ENCODE measurements at regions not wholly inside any gene's neighbourhood (a gene's known extent, or its start where the extent isn't known, plus 50 kb on each side); places are given as distances from the start of the nearest gene placed in this dataset.
"Not testable (repeated sequence)": the region's sequence is repeated elsewhere in the genome, so short reads cannot be mapped to it uniquely, and the experiment has no call there.

DNA sequence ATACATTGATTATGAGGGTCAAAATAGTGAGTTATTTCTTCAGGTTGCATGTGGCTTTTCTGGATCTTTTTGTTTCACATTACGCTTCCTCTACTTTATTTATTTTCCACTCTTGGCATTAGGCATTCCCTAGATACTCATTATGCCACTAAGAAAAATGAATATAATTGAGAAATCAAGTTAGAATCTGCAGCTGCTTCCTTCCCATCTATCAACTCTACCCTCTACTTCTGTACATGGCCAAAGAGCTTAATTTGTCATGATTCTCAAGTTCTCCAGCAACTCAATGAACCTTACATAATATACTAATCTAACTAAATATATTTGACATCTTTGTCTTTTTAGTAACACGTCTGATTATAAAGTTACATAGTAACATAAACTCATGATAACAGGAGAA, 598.1 kb upstream of the LRRTM4 start:
- peaks cover 15% of the 10 kb centered on the region for H3K9me3 Mint-ChIP-seq
- no peak for ATAC-seq
- no peaks in the 10 kb centered on the region for H3K4me1 Mint-ChIP-seq (ENCODE audit: low read depth in 2 of 2)
- no peaks in the 10 kb centered on the region for H3K27me3 Mint-ChIP-seq
- DNase-seq (ENCODE audit: low spot score): no peak
- no peak overlapping the region for H3K27ac Mint-ChIP-seq
- H3K36me3 Mint-ChIP-seq: peaks cover 11% of the 10 kb centered on the region
- no peak overlapping the region for H3K4me3 Mint-ChIP-seq

DNA sequence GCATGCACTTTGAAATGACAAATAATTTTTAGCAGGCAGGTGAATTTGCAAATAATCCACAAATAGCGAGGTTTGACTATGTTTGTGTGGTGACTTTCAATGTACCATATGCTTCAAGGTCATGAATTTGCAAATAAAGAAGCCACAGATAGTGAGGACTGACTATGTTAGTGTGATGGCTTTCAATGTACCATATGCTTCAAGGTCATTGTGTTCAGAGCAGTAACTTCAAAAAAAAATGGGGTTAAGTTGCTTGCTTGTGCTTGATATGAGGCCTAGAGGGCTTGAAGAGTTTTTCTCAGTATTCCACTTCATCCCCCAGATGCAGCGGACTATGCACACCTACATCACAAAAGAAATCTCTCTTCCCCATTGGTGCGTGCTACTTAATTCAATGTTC, 602.9 kb upstream of the LRRTM4 start:
- ATAC-seq (no peak), DNase-seq (ENCODE audit: low spot score) (no peak)
- Mint-ChIP-seq H3K9me3 (peaks cover 4% of the 10 kb centered on the region), H3K36me3 (peaks cover 4% of the 10 kb centered on the region), H3K4me3 (no peak overlapping the region), H3K4me1 (ENCODE audit: low read depth in 2 of 2) (no peaks in the 10 kb centered on the region), H3K27me3 (no peaks in the 10 kb centered on the region), H3K27ac (no peak overlapping the region)

DNA sequence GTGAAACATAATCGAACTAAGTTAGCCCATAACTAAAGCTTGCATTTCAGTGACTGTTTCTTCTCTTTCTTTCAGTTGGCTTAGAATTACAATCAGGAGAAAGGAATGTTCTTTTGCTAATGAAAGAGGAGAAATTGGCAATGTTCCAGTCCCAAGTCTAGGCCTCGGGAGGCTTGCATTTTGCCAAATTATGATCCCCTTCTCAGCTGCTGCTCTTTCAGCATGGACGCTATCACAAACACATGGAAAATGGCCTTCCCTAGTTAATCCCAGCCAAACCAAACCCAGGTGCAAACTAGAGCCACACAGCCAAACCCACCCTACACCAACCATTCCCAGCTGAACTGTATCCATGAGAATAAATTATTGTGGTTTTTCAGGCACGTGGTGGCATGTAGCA, 605.2 kb upstream of the LRRTM4 start:
- no peak overlapping the region for H3K27ac Mint-ChIP-seq
- ATAC-seq: no peak
- H3K27me3 Mint-ChIP-seq: no peaks in the 10 kb centered on the region
- no peak overlapping the region for H3K4me3 Mint-ChIP-seq
- H3K36me3 Mint-ChIP-seq: peaks cover 4% of the 10 kb centered on the region
- no peaks in the 10 kb centered on the region for H3K4me1 Mint-ChIP-seq (ENCODE audit: low read depth in 2 of 2)
- DNase-seq (ENCODE audit: low spot score): no peak
- peaks cover 4% of the 10 kb centered on the region for H3K9me3 Mint-ChIP-seq

DNA sequence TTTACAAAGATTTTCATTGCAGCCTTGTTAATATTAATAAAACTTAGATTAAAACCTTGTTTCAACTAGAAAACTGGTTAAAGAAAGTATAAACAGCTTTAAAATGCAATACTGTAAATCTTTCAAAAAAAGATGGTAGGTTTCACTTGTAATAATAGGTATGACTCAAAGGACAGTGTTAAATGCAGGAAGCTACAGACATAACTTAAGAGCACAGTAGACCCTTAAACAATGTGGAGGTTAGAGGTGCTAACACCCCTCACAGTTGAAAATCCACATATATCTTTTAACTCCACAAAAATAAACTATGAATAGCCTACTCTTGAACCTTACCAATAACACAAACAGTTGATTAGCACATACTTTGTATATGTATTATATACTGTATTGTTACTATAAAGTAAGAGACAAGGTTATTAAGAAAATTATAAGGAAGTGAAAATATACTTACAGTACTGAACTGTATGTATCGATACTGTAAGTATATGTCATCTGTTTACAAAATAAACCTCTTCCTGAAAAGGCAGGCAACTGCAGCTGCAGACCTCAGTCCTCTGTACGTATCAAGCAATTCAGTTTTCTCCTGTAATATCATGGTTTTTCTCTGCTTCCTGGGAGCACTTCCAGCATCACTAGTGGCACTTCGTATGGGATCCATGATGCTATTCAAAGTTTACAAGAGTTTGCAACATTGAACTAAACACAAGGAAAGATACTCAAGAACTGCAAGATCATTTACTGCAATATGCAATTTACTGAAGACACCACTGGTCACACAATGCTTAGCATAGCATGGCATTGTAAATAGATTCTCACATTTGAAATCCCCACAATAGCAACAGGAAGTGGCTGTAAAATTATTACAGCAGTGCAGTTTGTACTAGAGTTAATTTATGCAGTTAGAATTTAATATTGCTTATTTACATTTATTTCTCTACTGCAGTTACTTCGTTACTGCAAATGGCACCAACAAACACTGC, 610.5 kb upstream of the LRRTM4 start:
- H3K27me3 Mint-ChIP-seq: no peaks in the 10 kb centered on the region
- no peaks in the 10 kb centered on the region for H3K36me3 Mint-ChIP-seq
- no peak overlapping the region for H3K27ac Mint-ChIP-seq
- peaks cover 18% of the 10 kb centered on the region for H3K9me3 Mint-ChIP-seq
- DNase-seq (ENCODE audit: low spot score): no peak
- ATAC-seq: no peak
- no peaks in the 10 kb centered on the region for H3K4me1 Mint-ChIP-seq (ENCODE audit: low read depth in 2 of 2)
- no peak overlapping the region for H3K4me3 Mint-ChIP-seq

DNA sequence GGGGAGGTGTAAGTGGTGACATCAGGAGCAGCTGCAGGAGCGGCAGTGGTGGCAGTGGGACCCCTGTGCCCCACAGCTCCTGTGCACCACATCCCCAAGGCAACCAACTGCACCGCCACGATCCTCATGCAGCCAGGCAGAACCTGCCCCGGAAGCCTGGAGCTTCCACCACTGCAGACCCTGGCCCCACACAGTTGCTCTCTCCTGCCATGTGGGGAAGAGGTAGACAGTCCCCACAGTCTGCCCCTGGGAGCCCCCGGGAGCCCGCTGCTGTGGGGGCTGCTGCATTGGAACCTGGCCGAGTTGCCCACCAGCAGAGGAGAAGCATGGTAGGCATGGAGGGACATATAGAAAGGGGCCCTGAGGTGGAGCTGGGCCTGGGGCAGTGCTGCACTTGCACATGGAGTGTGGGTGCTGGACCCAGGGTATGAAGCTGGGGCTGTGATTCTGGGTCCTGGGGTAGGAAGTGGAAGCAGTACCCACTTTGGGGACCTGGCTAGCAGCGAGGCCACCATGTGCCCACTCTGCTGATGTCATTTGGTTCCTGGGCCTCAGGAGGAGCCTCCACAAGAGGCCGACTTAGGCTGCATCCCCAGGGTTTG, 623.3 kb upstream of the LRRTM4 start:
- ATAC-seq: peak in 1 of 2 donors; percentile 55
- Mint-ChIP-seq H3K27me3 (no peaks in the 10 kb centered on the region), H3K36me3 (no peaks in the 10 kb centered on the region), H3K9me3 (peaks cover 4% of the 10 kb centered on the region), H3K4me3 (no peak overlapping the region), H3K27ac (no peak overlapping the region), H3K4me1 (ENCODE audit: low read depth in 2 of 2) (no peaks in the 10 kb centered on the region)
- no peak for DNase-seq (ENCODE audit: low spot score)

DNA sequence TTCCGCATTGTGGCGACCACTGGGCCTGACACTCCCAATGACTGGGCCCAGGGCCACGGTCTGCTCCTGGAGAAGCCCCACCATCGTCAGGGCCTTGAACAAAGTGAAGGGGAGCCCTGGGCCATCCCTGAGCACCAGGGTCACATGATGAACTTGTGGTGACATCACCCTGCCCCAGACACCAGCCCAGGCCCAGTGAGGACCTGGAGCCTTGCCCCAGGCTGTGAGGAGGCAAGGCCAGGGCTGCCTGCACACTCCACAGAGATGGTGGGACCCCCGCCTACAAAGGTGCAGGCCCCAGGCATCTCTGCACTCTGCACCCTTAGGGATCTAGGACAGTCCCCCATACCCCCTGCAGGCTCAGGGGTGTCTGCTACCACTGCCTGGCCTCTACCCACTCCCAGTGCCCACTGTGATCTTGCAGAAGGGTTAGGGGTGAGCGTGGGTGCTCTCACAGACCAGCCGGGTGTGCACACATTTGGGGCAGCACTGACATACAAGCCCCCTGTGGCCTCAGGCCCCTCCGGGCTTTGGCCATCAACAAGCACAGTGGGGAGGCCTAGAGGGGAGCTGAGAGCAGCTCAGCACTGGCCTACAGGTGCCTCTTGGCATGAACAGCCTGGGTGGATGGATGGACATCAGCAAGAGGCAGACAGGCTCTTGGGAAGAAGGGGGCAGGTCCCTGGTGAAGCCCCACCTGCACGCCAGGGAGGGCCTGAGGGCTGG, 624.0 kb upstream of the LRRTM4 start:
- no peak overlapping the region for H3K27ac Mint-ChIP-seq
- ATAC-seq (no peak), DNase-seq (ENCODE audit: low spot score) (no peak)
- H3K36me3 Mint-ChIP-seq: no peaks in the 10 kb centered on the region
- H3K27me3 Mint-ChIP-seq: no peaks in the 10 kb centered on the region
- no peak overlapping the region for H3K4me3 Mint-ChIP-seq
- H3K9me3 Mint-ChIP-seq: peaks cover 4% of the 10 kb centered on the region
- H3K4me1 Mint-ChIP-seq (ENCODE audit: low read depth in 2 of 2): no peaks in the 10 kb centered on the region

DNA sequence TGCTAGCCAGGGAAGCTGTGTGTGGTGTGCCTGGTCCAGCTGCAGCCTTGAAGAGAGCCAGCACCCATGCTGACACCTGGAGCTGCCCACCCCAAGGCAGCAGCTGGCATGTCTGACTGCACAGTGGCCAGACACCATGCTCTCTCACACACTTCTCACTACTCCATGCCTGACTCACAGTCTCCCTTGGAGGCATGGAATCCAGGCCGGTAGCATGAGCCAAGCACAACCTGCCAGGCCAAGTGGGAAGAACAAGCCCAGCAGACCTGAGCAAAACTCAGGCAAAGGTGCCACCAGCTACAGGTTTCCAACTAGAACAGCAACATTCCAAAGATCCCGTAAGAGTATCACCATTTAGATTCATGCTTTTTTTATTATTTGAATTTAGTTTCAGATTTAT, 625.3 kb upstream of the LRRTM4 start:
- ATAC-seq (no peak), DNase-seq (ENCODE audit: low spot score) (no peak)
- Mint-ChIP-seq H3K36me3 (no peaks in the 10 kb centered on the region), H3K9me3 (peaks cover 3% of the 10 kb centered on the region), H3K4me3 (no peak overlapping the region), H3K4me1 (ENCODE audit: low read depth in 2 of 2) (no peaks in the 10 kb centered on the region), H3K27ac (no peak overlapping the region), H3K27me3 (no peaks in the 10 kb centered on the region)

DNA sequence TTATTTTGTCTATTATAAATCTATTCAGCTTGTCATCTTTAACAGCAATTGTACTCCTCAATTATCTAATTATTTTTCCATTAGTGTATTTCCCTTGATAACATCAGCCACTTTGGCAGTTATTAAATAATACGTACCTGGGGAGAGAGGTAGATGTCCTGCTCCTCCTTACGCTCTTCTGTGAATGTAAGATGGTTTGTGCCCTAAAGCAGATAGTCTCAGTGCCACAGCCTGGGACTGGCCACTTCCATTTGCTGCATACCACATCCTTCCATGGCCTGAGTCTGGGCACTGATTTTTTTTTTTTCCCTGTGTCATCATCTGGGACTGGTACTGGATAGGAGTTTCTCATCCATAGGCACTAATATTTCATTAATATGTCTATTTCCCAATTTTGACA, 632.4 kb upstream of the LRRTM4 start:
- H3K27me3 Mint-ChIP-seq: no peaks in the 10 kb centered on the region
- H3K4me3 Mint-ChIP-seq: no peak overlapping the region

DNA sequence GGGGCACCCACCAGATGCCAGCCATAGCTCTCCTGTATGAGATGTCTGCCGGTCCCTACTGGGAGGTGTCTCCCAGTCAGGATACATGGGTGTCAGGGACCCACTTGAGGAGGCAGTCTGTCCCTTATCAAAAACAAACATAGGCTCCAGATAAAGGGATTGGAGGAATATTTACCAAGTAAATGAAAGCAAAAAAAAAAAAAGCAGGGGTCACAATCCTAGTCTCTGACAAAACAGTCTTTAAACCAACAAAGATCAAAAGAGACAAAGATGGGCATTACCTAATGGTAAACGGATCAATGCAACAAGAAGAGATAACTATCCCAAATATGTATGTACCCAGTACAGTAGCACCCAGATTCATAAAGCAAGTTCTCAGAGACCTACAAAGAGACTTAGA, 640.0 kb upstream of the LRRTM4 start:
- H3K4me1 Mint-ChIP-seq (ENCODE audit: low read depth in 2 of 2): no peaks in the 10 kb centered on the region
- H3K9me3 Mint-ChIP-seq: peaks cover 32% of the 10 kb centered on the region
- H3K36me3 Mint-ChIP-seq: peaks cover 24% of the 10 kb centered on the region
- no peaks in the 10 kb centered on the region for H3K27me3 Mint-ChIP-seq
- DNase-seq (ENCODE audit: low spot score) (no peak), ATAC-seq (no peak)
- H3K27ac Mint-ChIP-seq: no peak overlapping the region
- H3K4me3 Mint-ChIP-seq: no peak overlapping the region

More for the DNA sequence above, 632.4 kb upstream of the LRRTM4 start:
- Mint-ChIP-seq H3K4me1 (ENCODE audit: low read depth in 2 of 2) (no peaks in the 10 kb centered on the region), H3K9me3 (peaks cover 7% of the 10 kb centered on the region), H3K36me3 (peaks cover 9% of the 10 kb centered on the region), H3K27ac (no peak overlapping the region)
- DNase-seq (ENCODE audit: low spot score) (no peak), ATAC-seq (no peak)

DNA sequence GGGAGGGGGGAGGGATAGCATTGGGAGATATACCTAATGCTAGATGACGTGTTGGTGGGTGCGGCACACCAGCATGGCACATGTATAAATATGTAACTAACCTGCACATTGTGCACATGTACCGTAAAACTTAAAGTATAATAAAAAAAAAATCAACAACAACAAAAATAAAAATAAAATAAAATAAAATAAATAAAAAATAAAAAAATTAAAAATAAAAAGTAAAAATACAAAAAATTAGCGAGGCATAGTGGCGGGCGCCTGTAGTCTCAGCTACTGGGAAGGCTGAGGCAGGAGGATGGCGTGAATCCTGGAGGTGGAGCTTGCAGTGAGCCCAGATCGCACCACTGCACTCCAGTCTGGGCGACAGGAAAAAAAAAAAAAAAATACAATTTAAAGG, 650.0 kb upstream of the LRRTM4 start:
- not testable (repeated sequence) for H3K4me3 Mint-ChIP-seq; DNase-seq (ENCODE audit: low spot score); H3K4me1 Mint-ChIP-seq (ENCODE audit: low read depth in 2 of 2); H3K27ac Mint-ChIP-seq; ATAC-seq; H3K36me3 Mint-ChIP-seq; H3K27me3 Mint-ChIP-seq
- peaks cover 12% of the 10 kb centered on the region for H3K9me3 Mint-ChIP-seq

DNA sequence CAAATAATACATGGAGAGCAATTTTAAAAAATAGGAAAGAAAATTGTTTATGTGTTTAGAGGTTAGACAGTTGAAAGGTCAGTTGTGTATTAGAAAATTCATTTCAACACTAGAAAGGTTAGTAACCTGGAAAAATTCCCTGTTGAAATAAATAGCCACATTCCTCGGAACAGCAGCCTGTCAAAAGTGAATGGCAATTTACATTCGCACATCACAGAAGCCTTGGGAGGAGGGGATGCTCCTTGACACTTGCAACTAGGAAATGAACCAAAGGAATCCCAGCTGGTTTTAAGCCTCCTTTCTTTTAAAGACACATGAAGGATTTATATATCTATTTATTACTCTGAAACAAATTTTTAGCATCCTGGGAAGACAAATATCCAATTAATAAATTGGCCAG, 653.5 kb upstream of the LRRTM4 start:
- Mint-ChIP-seq H3K4me3 (no peak overlapping the region), H3K4me1 (ENCODE audit: low read depth in 2 of 2) (no peaks in the 10 kb centered on the region), H3K36me3 (no peaks in the 10 kb centered on the region), H3K27me3 (no peaks in the 10 kb centered on the region), H3K9me3 (peaks cover 18% of the 10 kb centered on the region), H3K27ac (no peak overlapping the region)
- no peak for DNase-seq (ENCODE audit: low spot score)
- no peak for ATAC-seq

DNA sequence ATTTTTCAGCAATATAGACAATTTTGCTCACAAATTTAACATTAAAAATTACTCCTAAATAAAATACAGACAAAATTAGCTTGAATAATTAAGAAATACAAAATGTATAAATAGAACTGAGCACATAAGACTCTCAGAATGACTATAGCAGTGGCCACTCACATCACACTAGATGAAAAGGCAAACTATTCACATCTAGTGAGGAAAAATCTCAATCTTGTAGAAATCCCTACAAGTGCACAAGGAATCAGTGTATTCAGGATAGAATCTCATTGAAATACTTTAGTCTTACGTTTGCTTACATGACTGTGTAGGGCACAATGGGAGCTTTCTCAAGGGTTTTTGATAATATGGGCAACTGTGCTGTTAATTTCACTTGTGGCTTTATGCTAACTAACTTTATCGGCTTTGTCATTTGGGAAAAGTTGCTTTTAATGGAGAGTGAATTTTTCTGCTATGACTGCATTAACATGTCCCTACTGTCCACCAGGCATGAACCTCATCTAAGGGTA, 678.9 kb upstream of the LRRTM4 start:
- DNase-seq (ENCODE audit: low spot score): no peak
- Mint-ChIP-seq H3K4me3 (no peak overlapping the region), H3K4me1 (ENCODE audit: low read depth in 2 of 2) (no peaks in the 10 kb centered on the region), H3K36me3 (no peaks in the 10 kb centered on the region), H3K27ac (no peak overlapping the region), H3K27me3 (no peaks in the 10 kb centered on the region), H3K9me3 (peaks cover 16% of the 10 kb centered on the region)
- ATAC-seq: no peak

DNA sequence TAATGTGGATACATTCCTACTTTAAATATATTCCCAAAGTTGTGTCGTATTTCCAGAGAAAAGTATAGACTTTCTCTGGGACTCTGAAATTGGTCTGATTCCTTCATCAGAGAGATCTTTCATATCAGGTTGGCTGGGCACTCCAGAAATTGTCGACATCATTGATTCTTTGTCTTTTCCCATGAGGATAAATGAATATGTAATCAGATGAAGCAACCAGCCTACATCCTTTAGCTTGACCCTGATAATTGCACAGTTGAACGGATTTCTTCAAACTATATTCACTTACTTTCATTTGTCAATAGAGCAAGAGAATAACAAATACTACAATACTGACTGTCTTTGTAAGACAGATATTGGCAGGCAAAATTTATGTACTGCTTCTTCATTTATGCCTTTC, 680.2 kb upstream of the LRRTM4 start:
- Mint-ChIP-seq H3K4me1 (ENCODE audit: low read depth in 2 of 2) (no peaks in the 10 kb centered on the region), H3K36me3 (no peaks in the 10 kb centered on the region), H3K27ac (no peak overlapping the region), H3K27me3 (no peaks in the 10 kb centered on the region), H3K4me3 (no peak overlapping the region), H3K9me3 (peaks cover 13% of the 10 kb centered on the region)
- ATAC-seq: no peak
- no peak for DNase-seq (ENCODE audit: low spot score)
